OCI-LY7 (cell line): ENCODE measurements at regions not wholly inside any gene's neighbourhood (a gene's known extent, or its start where the extent isn't known, plus 50 kb on each side); places are given as distances from the start of the nearest gene placed in this dataset.

Source experiments
- BruUV-seq: library from RNA; stranded (reverse); fragments of 400-500 nt; replicated peaks from 2 replicates; lab custom pipeline; 2021; lab: Mats Ljungman, UMichigan
- CTCF ChIA-PET: fragments of 300-600 bp; sonication (Branson Sonifier 250); formaldehyde crosslinking; loops from one replicate; lab custom pipeline; 2022; ENCODE audit warnings: antibody characterized with exemption; ENCODE audit not compliant: unreplicated experiment; lab: Charles Lee
- POLR2A ChIA-PET: fragments of 300-600 bp; sonication (Branson Sonifier 250); formaldehyde crosslinking; loops from one replicate; lab custom pipeline; 2022; ENCODE audit warnings: antibody characterized with exemption; lab: Charles Lee
- DNase-seq: peaks from one replicate; pipeline ENCODE4 v3.0.0-alpha.2; 2015; ENCODE audit warnings: low spot score
- H2AFZ ChIP-seq: fragments of 200-600 bp; sonication (generic), shearing (Covaris generic); 2 replicates; pipeline ENCODE4 v1.6.1; 2014; ENCODE audit warnings: mild to moderate bottlenecking, antibody characterized with exemption, low read length, moderate library complexity
- H3K27ac ChIP-seq: fragments of 200-600 bp; sonication (generic); 2 replicates; pipeline ENCODE4 v1.5.1; 2014; ENCODE audit warnings: mixed run types, low read depth, mild to moderate bottlenecking, moderate library complexity, low read length, inconsistent platforms; ENCODE audit not compliant: poor library complexity, severe bottlenecking
- H3K36me3 ChIP-seq: fragments of 200-600 bp; sonication (generic); 2 replicates; pipeline ENCODE4 v1.6.1; 2014; ENCODE audit warnings: mild to moderate bottlenecking, antibody characterized with exemption, low read length, moderate library complexity, mixed read lengths; ENCODE audit not compliant: insufficient read depth
- H3K4me1 ChIP-seq: fragments of 200-600 bp; sonication (generic); 2 replicates; pipeline ENCODE4 v1.5.1; 2014; ENCODE audit warnings: mild to moderate bottlenecking, low read length; ENCODE audit not compliant: insufficient read depth, poor library complexity, severe bottlenecking
- H3K4me2 ChIP-seq: fragments of 200-600 bp; sonication (generic); 2 replicates; pipeline ENCODE4 v1.6.1; 2014; ENCODE audit warnings: mild to moderate bottlenecking, low read length
- H3K4me3 ChIP-seq: fragments of 200-600 bp; sonication (generic); 2 replicates; pipeline ENCODE4 v1.5.1; 2014; ENCODE audit warnings: mild to moderate bottlenecking, low read depth, low read length; ENCODE audit not compliant: poor library complexity, severe bottlenecking
- H3K79me2 ChIP-seq: fragments of 200-600 bp; sonication (generic); 2 replicates; pipeline ENCODE4 v1.6.1; 2016; ENCODE audit warnings: low read depth, mild to moderate bottlenecking, low read length, moderate library complexity, mixed read lengths; ENCODE audit not compliant: insufficient read depth
- H3K9me2 ChIP-seq: fragments of 200-600 bp; sonication (generic); 2 replicates; pipeline ENCODE4 v1.6.1; 2016; ENCODE audit warnings: mild to moderate bottlenecking, low read length, mixed read lengths; ENCODE audit not compliant: insufficient read depth
- H3K9me3 ChIP-seq: fragments of 200-600 bp; sonication (generic); 2 replicates; pipeline ENCODE4 v1.6.1; 2014; ENCODE audit warnings: mild to moderate bottlenecking, mixed run types, low read length, mixed read lengths
- H4K20me1 ChIP-seq: fragments of 200-600 bp; sonication (generic); 2 replicates; pipeline ENCODE4 v1.6.1; 2014; ENCODE audit warnings: mild to moderate bottlenecking, antibody characterized with exemption, low read length, moderate library complexity, mixed read lengths; ENCODE audit not compliant: insufficient read depth
- EZH2phosphoT487 ChIP-seq: fragments of 200-600 bp; sonication (generic); IDR thresholded peaks from 2 replicates; pipeline ENCODE4 v1.6.1; 2018; ENCODE audit warnings: low read depth, borderline replicate concordance, mild to moderate bottlenecking, mixed run types, antibody characterized with exemption, low read length, moderate library complexity, mixed read lengths
- intact Hi-C: fragments of 100-400 bp; cut with micrococcal nuclease; formaldehyde crosslinking; loops from one replicate; pipeline ENCODE4 v1.10.0; 2022; ENCODE audit not compliant: unreplicated experiment
- TF ChIP-seq, protein P1 (sequence below): fragments of 200-600 bp; sonication (generic); conservative IDR thresholded peaks from 2 replicates; pipeline ENCODE4 v1.5.1; 2014; ENCODE audit warnings: mild to moderate bottlenecking, antibody characterized with exemption, low read length, moderate library complexity, mixed read lengths

DNA sequence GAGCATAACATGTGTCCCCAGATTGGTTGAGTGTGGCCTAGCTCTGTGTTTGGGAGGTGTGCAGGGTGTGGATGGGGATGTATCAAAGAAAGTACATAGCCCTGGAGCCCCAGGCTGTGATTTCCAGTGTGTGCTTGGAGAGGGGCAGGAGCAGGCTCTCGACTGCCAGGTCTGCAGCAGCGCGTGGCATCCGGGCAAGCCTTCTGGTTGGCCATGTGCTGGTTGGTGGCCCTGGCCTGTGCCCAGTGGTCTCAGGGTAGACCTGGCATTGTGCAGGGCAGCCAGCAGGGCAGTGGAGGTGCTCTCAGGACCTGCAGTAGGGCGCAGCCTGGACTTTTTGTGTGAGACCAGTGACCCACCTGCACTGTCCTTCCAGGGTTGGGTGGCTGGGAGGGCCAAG lies 231.5 kb downstream of the UBE3A start:
- ChIA-PET CTCF (no interaction called here), POLR2A (no interaction called here)
- TF ChIP-seq EZH2phosphoT487 = no peak
- TF ChIP-seq, protein P1, sequence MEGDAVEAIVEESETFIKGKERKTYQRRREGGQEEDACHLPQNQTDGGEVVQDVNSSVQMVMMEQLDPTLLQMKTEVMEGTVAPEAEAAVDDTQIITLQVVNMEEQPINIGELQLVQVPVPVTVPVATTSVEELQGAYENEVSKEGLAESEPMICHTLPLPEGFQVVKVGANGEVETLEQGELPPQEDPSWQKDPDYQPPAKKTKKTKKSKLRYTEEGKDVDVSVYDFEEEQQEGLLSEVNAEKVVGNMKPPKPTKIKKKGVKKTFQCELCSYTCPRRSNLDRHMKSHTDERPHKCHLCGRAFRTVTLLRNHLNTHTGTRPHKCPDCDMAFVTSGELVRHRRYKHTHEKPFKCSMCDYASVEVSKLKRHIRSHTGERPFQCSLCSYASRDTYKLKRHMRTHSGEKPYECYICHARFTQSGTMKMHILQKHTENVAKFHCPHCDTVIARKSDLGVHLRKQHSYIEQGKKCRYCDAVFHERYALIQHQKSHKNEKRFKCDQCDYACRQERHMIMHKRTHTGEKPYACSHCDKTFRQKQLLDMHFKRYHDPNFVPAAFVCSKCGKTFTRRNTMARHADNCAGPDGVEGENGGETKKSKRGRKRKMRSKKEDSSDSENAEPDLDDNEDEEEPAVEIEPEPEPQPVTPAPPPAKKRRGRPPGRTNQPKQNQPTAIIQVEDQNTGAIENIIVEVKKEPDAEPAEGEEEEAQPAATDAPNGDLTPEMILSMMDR = no peak
- Histone ChIP-seq H3K9me3 (no peaks in the 10 kb centered on the region), H3K4me2 (no peak overlapping the region), H4K20me1 (no peaks in the 10 kb centered on the region), H3K4me3 (no peak overlapping the region), H3K79me2 (no peaks in the 10 kb centered on the region), H3K36me3 (no peaks in the 10 kb centered on the region), H3K9me2 (no peaks in the 10 kb centered on the region), H3K4me1 (no peaks in the 10 kb centered on the region), H3K27ac (no peak overlapping the region), H2AFZ (no peak overlapping the region)
- BruUV-seq = no TSS peak
- intact Hi-C loops = loop anchor here (5.0 to 10.0 kb wide), 2 partner anchors 297 to 440 kb away; no protein-coding TSS in a partner anchor
- DNase-seq = no peak

DNA sequence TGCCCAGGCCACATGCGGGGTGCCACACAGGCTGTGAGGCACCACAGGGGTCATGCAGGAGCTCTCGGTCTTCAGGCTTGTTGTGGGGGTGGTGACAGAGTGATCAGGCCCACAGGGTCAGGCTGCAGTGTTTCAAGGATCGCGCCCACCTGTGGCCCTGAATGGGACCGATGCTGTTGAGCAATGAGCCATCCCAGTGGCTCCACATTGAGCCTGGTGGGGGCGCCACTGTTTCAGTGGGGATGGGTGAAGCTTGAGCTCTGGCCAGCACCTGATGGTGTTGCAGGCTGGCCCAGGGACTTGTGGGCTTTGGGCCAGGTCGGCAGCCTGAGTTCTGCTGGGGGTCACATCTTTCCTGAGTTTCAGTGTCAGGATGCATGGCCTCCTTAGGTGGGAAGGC lies 230.1 kb downstream of the UBE3A start:
- Histone ChIP-seq H2AFZ (no peak overlapping the region), H4K20me1 (no peaks in the 10 kb centered on the region), H3K9me2 (no peaks in the 10 kb centered on the region), H3K4me3 (no peak overlapping the region), H3K4me1 (no peaks in the 10 kb centered on the region), H3K36me3 (no peaks in the 10 kb centered on the region), H3K9me3 (no peaks in the 10 kb centered on the region), H3K27ac (no peak overlapping the region), H3K4me2 (no peak overlapping the region), H3K79me2 (no peaks in the 10 kb centered on the region)
- POLR2A ChIA-PET = no interaction called here
- intact Hi-C loops = loop anchor here (5.0 to 10.0 kb wide), 2 partner anchors 296 to 439 kb away; no protein-coding TSS in a partner anchor
- CTCF ChIA-PET = no interaction called here
- TF ChIP-seq, protein P1 = no peak
- no peak for TF ChIP-seq EZH2phosphoT487
- BruUV-seq = no TSS peak
- no peak for DNase-seq

DNA sequence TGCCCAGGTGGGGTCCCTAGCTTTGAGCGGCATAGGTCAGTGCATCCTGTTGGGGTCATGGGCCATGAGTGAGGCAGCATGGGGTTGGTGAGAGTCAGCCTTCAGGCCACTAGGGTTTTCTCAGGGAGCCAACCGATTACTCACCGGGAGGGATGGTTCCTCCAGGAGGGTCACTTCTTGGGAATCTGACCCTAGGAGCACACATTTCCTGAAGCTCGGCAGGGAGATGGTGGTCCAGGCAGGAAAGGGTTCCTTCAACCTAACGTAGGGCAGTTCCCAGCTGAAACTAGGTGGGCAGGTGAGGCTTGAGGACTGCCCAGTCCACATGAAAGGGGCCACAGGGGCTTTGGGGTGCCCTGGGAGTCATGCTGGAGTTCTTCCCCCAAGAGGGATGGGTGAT lies 218.0 kb downstream of the UBE3A start:
- H4K20me1 ChIP-seq = no peaks in the 10 kb centered on the region
- no peak overlapping the region for H2AFZ ChIP-seq
- POLR2A ChIA-PET = no interaction called here
- CTCF ChIA-PET = no interaction called here
- no peaks in the 10 kb centered on the region for H3K9me3 ChIP-seq
- H3K9me2 ChIP-seq = no peaks in the 10 kb centered on the region
- no peak overlapping the region for H3K27ac ChIP-seq
- H3K4me1 ChIP-seq = no peaks in the 10 kb centered on the region
- intact Hi-C loops = no loop called here
- no peak for DNase-seq
- BruUV-seq = no TSS peak
- H3K79me2 ChIP-seq = no peaks in the 10 kb centered on the region
- H3K4me3 ChIP-seq = no peak overlapping the region
- no peaks in the 10 kb centered on the region for H3K36me3 ChIP-seq
- TF ChIP-seq, protein P1 = no peak
- no peak for TF ChIP-seq EZH2phosphoT487
- no peak overlapping the region for H3K4me2 ChIP-seq
